H1 (cell line): ENCODE measurements at regions not wholly inside any gene's neighbourhood (a gene's known extent, or its start where the extent isn't known, plus 50 kb on each side); places are given as distances from the start of the nearest gene placed in this dataset.

Experiments
- CTCF ChIP-seq, 3 experiments: IDR thresholded peaks; 1 replicate in 2 of 3; 2 replicates in 1 of 3; pipeline versions ENCODE4 v1.5.1 to v1.6.1; 2011; ENCODE audit warnings: low read length in 3 of 3, mild to moderate bottlenecking in 3 of 3, inconsistent platforms in 2 of 3, low read depth in 1 of 3, moderate library complexity in 1 of 3; ENCODE audit not compliant: insufficient read depth in 1 of 3; ENCODE audit errors: control extremely low read depth in 1 of 3
- EZH2 ChIP-seq: fragments of 200-600 bp; sonication (generic); IDR thresholded peaks from 2 replicates; pipeline ENCODE4 v1.7.1; 2012; ENCODE audit warnings: low read depth, mild to moderate bottlenecking, moderate library complexity, low read length, inconsistent platforms; ENCODE audit not compliant: severe bottlenecking
- POU5F1 ChIP-seq: IDR thresholded peaks from 2 replicates; pipeline ENCODE4 v1.6.1; 2011; ENCODE audit warnings: low read depth, mild to moderate bottlenecking, low read length, moderate library complexity

DNA sequence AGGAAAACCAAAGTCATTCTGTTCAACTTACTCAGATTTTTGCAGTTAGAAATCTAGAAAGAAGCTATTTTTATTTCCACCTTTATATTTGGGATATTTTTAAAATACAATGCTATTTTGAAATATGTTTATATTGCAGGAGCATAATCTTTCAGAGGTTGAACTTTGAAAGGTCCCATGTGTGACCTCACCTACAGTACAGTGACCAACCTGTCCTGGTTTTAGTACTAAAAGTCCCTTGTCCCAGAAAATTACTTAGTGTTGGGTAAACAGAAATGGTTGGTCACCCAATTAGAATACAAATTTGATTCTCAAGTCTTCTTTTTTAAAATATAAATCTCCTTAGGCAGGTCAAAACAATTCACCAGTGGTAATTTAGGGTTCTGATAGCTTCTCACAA, 141.6 kb upstream of the FRMD4B start:
- TF ChIP-seq CTCF (IDR thresholded peaks at IDR 0.05; ENCODE audit: control extremely low read depth in 1 of 3, insufficient read depth in 1 of 3, low read depth in 1 of 3, low read length in 3 of 3) = no peak
- TF ChIP-seq EZH2 = no peak
- TF ChIP-seq POU5F1 = no peak
